ENCODE measurements at regions not wholly inside any gene's neighbourhood (a gene's known extent, or its start where the extent isn't known, plus 50 kb on each side); places are given as distances from the start of the nearest gene placed in this dataset.
"Not testable (repeated sequence)": the region's sequence is repeated elsewhere in the genome, so short reads cannot be mapped to it uniquely, and the experiment has no call there.

DNA sequence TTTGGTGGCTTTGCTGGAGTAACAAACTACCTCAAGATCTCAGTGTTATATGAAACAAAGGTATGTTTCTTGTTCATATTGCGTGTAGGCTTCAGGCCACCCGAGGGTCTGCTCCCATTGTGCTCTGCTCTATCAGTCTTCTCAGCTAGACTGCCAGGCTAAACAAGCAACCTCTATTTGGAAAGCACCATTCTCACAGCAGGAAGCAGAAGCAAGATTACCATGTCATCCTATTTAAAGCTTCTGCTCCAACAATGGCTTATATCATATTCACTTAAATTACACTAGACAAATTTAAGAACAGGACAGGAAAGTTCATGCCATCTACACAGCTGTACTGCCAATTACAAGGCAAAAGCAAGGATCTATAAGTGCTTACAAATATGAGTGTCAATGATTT lies 385.8 kb downstream of the PPARGC1A start:
- DNase-seq, result no peak

DNA sequence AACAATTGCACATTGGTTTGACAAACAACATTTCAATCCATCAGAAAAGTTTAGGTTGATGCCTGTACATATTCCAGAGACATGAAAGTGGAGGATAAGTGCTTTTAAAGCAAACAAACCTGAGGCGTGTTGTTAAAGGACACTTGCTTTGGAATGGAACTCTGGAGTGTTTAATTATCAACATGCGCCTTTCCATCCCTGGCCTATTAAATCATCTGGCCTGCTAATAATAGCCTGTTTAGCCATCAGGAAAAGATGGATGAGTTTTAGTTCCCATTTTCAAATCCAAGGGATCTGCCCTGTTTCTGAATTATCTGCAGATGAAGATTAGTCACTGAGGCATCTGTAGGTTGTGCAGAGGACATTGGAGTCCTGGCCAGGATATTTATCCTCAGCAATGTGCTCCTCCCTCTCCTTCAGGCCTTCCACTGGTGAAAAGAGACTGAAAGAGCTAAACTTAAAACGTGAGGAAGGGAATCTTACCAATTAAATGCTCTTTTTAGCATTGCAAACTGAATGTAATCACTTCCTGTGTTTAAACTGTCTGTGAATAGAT lies 388.9 kb downstream of the PPARGC1A start:
- no peak for DNase-seq

DNA sequence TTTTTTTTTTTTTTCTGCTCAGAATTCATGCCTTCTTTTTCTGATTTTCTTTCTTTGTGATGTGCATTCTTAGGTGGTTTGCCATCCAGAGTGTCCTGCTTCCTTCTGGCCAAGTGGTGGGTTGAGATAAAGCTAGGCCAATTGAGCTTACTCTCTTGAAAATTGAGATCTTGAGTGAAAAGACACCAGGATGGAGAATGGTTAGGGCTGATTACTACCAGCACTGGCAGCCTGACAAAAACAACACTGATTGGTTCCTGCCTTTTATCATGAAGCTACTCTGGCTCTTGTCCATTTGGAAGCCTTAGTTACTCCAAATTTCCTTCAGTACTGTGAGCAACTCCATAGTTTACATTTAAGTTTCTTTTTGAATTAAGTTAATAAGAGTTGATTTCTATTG lies 404.0 kb downstream of the PPARGC1A start:
- DNase-seq, result no peak

DNA sequence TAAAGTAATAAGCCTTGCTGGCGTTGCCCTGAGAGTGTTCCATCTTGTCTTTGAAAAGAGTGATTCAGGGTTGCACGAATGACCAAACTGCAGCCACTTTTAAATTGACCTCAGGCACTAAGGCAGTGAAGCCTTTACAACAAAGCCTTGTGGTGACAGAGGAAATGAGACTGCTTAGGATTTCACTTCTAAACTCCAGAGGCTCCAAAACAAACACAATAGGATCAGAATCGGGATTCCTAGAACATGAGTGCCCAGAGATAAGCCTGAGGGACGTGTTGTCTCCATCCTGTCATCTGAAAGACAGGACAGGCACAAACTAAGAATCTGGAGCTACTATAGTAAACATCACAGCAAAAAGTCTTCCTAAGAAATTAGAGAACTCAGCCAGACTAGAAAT lies 405.2 kb downstream of the PPARGC1A start:
- DNase-seq, result no peak

DNA sequence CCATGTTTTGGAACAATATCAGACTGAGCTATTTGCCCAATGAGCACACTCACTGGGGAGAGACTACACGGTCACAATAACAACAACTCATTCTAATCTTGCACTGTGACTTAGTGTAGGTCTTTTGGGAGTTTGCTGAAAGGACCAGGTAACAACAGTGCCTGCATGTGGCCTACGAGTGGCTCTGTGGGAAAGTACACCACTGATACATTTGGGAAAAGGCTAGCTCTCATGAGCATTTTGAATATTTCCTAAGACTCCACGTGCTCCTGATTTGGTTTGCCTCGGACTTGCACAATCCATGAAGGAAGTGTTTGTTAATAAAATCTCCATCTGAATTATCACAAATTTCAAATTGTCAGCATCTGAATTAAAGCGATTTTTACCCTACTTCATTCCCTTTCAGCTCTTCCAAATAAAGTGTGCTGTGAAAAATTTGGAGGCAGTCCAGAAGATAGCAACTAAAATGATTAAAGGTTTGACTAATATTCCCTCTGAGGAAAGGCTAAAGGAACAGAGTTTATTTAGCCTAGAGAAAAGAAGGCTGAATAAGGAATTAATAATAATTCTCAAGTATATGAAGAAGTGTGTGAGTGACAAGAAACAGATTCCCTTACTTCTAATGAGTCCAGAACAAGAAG lies 406.4 kb downstream of the PPARGC1A start:
- no peak for DNase-seq

DNA sequence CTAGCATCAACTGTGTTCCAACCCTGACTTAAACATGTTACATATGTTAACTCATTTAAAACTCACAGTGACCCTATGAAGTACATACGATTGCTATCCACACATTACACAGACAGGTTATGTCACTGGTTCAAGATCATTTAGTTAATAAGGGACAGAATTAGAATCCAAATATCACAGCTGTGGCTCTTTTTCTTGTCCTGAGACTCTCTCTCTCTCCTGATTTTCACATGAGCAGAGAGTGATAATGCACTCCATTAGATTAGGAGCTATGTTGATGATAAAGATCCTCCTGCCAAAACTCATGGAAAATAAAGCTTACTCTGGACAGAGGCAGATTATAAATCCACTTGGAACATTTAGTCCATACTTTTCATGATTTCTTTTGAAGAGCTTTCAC lies 408.3 kb downstream of the PPARGC1A start:
- DNase-seq, result no peak

DNA sequence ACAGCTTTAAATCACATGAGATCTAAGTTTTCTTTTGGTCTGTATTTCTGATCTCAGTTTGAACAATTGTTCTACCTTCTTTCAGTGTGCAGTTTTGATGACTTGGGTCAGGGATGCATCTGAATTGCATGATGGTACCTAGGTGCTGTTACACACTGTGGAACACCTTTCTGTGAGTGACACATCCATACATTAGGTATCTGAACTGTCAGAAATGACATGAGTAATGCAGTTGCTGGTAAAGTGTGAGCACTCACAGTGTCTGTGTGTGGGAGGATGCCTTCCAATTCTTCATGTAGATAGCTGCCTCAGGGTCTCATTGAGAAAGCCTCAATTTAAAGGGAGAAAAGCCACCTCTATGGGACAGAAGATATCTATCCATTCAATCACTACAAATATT lies 411.9 kb downstream of the PPARGC1A start:
- DNase-seq, result no peak

DNA sequence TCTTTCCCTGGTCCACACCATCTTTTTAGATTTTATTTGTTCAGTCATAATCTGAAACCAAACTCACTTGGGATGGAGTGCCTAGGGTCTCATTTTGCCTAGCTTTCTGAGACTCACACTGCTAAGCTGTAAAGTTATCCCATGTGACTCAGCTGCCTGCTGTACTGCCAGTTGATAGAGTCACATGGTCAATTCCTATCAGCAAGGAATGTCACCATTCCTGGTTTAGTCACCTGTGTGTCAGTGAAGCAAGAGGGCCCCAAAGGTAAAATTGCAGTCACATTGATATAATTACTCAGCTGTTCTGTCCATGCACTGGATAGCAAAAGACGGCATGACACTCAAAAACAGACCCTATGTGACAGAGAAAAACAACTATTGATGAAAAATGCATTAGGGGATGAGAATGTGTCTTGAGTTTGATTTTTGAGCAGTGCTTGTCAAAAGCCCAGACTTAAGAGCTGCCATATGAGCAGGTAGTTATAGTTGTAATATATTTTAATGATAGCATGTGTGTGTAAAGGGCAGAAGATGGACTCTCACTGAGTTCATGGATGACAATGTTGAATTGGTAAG lies 413.2 kb downstream of the PPARGC1A start:
- no peak for DNase-seq

DNA sequence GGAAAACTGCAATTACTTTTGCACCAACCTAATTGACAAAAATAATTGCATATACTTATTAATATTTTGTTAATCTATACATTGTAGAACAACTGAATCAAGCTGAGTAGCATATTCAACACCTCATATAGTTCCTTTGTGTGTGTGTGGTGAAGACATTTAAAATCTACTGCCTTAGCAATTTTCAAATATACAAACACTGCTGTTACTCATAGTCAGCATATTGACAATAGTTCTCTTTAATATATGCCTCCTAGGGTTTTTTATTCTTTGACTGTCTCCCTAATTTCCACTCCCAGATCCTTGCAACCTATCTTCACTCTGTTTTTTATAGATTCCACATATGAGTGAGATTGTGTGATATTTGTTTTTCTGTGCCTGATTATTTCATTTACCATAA lies 426.8 kb downstream of the PPARGC1A start:
- no peak for DNase-seq

DNA sequence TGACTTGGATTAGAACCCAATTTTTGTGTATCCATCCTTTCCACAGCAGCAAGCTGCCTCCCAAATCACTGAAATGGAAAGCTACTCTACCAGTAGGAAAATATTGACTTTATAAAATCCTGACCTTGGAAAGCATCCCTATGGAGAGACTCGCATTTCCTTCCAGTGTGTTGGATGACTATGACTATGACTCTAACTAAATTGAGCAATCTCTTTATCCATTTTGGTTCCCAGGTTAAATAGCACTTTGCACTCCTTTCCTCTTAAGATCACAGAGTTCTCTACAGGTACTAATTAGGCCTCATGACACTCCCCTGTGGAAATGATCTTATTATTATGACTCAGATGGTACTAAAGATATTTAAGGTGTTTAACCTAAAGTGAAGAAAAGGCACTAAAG lies 431.8 kb downstream of the PPARGC1A start:
- no peak for DNase-seq

DNA sequence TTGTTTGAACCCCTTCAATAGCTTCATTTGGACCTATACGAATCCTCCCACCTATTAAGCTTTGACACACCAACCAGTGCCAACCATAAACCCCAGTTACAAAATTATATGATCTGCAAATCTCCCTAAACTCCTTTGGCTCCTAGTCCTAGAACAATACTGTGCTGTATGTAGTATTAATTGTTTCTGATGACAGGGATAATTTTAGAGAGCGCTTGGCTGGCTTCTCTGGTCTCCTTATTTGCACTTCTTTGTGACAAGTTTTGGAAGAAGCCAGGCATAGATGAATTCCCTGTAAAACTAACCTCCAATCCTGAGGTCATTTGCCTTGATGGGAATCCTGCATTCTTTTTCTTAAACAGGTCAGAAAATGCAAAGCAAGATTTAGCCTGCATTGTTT lies 433.0 kb downstream of the PPARGC1A start:
- no peak for DNase-seq

DNA sequence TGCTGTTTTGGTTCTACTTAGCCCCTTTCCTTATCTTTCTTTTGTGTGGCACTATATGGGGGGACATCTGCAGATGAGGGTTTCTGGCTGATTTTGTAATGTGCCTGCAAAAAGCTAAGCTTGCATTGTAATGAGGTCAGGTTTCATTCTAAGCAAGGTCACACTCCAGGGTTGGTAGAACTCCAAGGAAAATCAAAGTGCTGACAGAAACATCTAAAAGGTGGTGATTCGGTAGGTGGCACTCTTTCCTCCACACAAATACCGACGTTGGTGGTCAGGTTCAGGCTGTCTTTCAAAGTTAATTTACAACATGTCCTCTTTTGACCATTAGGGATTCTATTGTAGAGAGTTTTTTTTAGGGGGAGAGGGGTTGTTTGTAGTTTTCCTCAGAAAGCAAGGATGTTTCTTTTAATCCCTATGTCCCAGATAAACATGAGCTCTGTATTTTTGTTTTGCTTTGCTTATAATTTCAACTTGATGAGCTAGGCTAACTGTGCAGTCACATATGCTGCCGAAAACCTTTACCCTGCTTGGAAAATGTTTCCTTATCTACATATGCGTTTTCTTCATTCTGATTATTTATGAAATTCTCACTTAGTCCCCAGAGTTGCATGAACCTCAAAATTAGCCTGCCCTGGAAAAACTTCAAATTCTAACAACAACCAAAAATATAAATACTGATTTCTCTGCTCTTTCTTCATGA lies 434.2 kb downstream of the PPARGC1A start:
- DNase-seq, result no peak

DNA sequence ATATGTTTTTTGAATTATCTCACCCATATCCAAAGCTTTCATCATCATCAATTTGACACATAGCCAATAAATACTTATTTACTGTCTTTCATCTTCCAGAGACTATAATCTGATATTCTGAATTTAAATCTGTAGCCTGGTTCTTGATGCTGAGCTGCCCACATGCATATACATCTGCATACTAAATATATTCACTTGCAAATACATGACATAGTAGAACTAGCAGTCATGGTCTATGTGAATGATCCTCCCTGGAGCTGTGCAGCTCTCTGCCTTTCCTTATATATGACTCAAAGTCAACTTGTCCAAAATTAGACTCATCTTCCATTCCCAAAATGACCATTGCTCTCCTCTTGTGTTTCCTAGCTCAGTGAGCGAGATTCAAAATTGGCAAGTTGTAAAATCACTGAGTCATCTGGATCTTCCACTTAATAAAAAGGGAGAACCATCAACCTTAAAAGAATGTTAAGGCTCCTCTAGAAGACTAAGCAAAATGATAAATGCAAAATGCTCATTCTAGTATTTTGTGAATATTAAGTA lies 448.2 kb downstream of the PPARGC1A start:
- DNase-seq, result no peak

DNA sequence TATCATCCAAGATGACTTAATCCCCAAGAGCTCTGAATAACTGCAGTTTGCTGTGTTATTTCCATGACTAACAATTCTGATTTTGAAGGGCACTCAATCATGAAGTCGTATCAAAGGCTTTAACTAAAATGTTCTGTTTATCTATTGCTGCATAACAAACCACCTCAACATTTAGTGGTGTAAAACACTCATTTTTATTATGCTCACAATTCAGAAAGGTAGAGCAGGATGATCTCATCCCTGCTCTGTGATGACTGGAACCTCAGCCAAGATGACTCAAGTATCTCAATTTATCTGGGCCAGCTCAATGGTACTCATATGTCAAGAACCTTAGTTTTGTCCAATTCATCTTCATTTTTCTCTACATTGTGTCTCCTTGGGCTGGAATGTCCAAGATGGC lies 451.1 kb downstream of the PPARGC1A start:
- no peak for DNase-seq

DNA sequence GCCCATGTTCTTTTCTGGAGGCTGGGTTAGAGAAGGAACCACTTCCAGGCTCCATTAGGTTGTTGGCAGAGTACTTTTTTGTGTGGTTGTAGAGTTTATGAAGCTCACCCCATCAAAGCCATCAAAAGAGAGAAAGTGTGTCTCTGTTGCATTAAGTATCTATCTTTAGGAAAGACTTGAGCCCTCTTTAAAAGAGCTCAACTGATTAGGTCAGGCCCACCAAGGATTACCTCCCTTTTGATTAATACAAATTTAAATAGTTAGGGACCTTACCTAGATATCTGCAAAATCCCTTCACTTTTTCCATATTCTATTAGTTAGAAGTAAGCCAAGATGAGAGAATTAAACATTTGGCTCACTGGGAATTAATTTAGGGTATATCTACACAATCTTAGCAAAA lies 460.4 kb downstream of the PPARGC1A start:
- DNase-seq, result no peak

DNA sequence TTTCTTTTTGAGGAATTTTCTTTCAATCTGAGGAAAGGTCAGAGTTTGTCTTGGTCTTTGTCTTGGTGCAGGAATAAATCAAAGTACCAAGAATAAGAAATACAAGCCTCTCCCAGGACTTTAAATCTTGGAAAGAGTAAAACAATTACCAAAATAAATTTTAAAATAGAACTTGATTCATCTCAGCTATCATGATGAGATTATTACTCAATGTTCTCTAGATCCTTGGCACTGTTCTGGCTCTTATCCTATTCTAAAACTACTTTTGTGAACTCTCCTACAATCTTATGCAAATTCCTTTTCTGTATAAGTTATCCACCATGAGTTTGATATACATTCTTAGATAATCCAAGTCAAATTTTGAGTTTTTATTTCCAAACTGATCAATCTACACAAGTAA lies 464.3 kb downstream of the PPARGC1A start:
- no peak for DNase-seq

DNA sequence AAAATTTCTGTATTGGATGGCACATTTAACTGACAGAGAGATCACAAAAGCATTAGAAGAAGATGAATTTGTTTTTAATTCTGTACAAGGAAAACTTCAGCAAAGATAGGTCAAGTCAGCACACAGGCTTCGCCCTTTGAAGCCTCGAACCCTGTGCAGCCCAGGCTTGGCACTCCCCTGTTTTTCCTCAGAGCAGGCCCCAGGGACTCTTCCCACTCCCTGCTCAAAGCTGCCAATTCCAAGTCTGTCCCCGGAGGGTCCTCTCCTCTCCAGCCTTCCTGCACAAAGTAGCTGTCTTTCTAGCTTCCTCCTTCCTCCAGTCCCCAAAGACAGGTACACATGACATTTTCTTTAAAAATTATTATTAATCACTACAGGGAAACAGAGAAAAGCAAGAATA lies 466.3 kb downstream of the PPARGC1A start:
- no peak for DNase-seq

DNA sequence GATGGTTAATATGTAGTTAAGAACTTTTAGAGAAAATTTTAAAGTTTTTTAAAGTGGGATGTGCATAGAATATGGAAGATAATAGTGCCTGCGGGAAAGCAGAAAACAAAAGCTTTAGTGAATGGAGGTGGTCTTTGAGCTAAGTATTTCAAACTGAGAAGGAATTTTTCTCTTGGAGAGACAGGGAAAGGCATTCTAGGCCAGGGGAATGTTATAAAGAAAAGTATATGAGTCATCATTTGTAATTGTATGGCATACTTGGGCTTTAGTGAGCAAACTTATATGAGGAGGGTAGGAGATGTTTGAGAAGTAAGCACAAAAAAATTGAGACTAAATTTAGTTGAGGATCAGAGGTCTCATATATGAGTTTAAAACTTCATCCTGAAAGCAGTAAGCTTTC lies 467.0 kb downstream of the PPARGC1A start:
- no peak for DNase-seq

DNA sequence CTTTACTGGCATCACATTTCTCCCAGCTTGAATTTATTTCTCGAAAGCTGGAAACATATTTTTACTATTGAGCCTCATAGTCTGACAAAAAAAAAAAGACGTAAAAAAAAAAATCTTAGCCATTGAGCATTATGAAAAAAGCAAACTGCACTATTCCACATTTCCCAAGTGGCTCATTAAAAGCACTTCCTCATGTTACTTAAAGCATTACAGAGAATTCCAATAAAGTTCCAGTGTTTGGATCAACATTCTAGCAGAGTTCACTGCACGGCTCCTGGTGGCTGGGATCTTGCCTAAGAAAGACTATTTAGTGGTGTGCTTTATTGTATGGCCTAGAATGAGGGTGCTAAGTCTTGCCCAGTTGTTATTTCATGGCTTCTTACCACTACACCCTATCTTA lies 476.2 kb downstream of the PPARGC1A start:
- DNase-seq, result no peak

DNA sequence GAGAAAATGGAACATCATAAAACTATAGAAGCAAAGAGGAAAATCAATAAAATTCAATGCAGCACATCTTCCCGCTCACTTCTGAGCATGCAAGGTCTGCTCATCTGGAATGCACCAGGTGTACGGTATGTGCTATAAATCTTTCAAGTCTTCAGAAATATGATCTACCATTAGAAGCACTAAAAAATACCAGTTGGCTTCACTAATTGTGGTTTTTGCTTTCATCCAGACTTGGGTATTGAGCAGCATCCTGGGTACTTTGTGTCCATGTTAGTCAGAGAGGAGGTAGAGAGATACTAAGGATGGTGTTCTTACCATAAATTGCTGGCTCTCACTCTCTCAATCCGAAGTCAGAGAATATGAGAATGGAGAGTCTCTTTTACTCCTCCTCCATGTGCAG lies 477.1 kb downstream of the PPARGC1A start:
- no peak for DNase-seq

DNA sequence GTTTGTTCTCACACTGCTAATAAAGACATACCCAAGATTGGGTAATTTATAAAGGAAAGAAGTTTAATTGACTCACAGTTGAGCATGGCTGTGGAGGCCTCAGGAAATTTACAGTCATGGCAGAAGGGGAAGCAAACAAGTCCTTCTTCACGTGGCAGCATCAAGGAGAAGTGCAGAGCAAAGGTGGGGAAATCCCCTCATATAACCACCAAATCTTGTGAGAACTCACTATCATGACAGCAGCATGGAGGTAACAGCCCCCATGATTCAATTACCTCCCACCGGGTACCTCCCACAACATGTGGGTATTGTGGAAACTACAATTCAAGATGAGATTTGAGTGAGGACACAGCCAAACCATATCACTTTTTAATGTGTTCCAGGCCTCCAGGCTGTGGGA lies 480.9 kb downstream of the PPARGC1A start:
- DNase-seq, result not testable (repeated sequence)

DNA sequence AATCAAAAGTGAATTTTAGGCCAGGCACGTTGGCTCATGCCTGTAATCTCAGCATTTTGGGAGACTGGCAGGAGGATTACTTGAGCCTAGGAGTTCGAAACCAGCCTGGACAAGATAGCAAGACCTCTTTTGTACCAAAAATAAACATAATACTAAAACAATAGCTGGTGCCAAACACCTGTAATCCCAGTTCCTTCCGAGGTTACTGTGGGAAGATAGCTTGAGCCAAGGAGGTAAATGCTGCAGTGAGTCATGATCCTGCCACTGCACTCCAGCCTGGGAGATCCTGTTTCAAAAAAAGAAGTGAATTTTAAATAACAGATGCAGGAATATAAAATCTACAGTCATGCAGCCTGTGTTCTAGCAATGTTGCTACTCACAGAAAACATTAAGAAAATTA lies 488.3 kb downstream of the PPARGC1A start:
- no peak for DNase-seq

DNA sequence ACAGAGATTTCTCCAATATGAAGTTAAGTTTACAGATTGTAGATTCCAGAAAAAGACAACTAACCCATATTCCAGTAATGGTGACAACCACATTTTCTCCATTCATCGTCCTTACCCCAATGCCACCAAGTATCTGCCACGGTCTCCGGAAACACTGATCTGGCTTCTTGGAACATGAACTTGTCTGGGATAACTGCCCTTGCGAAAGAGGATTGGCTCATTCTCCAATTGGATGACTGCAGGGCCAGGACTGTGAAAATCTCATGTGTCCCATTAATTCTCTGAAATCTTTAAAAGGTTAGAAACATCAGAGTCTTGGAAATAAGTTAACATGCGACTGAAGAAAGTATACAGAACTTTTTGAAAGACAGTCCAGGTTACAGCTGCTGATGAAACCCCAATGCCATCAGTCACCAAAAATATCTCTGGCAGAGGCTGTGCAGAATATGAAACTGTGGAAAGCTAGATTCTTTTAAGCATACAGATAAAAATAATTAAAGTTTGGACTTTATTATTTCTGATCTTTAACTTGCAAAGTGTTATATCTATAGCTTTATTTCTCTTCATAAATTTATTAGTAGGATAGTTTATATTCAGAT lies 496.9 kb downstream of the PPARGC1A start:
- no peak for DNase-seq

DNA sequence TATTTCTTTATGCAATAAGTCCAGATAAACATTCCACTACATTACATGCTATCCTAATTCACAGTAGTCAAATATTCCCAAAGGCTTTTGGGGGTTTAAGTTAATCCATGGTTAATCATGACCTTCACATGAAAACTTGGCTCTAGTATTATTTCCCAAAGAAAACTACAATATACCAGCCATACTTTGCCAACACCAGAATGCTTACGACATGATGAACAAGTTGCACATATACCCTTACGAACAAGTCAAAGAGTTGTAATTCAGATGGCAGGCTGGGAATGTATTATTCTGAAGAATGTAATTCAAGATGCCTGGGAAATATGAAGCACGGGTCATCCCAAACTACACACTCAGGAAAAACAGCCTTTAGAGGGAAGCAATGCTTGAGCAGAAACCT lies 499.6 kb downstream of the PPARGC1A start:
- no peak for DNase-seq

Data from activated CD4-positive, alpha-beta T cell treated with anti-CD3 and anti-CD28 coated beads, Interleukin-2, Interleukin-6, amounts not matched to agents 100 ng/mL and 50 ng/mL, durations not matched to agents 16 hours and 8 hours (primary cell).